GM04503 (cell line): ENCODE measurements at regions not wholly inside any gene's neighbourhood (a gene's known extent, or its start where the extent isn't known, plus 50 kb on each side); places are given as distances from the start of the nearest gene placed in this dataset.
"Not testable (repeated sequence)": the region's sequence is repeated elsewhere in the genome, so short reads cannot be mapped to it uniquely, and the experiment has no call there.

Source experiments
- DNase-seq: peaks from one replicate; pipeline ENCODE4 v3.0.0-alpha.2; 2012; ENCODE audit warnings: low read depth

- DNase-seq: no peak
Measured at GRCh38 chr12:75665216-75665615, 153.8 kb upstream of the KRR1 start.

GRCh38 chr12:75662511-75663159, 151.2 kb upstream of the KRR1 start:
- no peak for DNase-seq

- DNase-seq: no peak
Measured at GRCh38 chr12:75661908-75662307, 150.5 kb upstream of the KRR1 start.

GRCh38 chr12:75660805-75661404, 149.5 kb upstream of the KRR1 start:
- no peak for DNase-seq

GRCh38 chr12:75660107-75660530, 148.7 kb upstream of the KRR1 start:
- DNase-seq: no peak

- DNase-seq: peak; percentile 57
Measured at GRCh38 chr12:75658901-75659823, 147.8 kb upstream of the KRR1 start.

- DNase-seq: no peak
Measured at GRCh38 chr12:75658286-75658685, 146.9 kb upstream of the KRR1 start.

- no peak for DNase-seq
Measured at GRCh38 chr12:75657831-75658230, 146.4 kb upstream of the KRR1 start.

- DNase-seq: not testable (repeated sequence)
Measured at GRCh38 chr12:75657354-75657753, 145.9 kb upstream of the KRR1 start.

- DNase-seq: peak; percentile 65
Measured at GRCh38 chr12:75656648-75657047, 145.2 kb upstream of the KRR1 start.

GRCh38 chr12:75656210-75656609, 144.8 kb upstream of the KRR1 start:
- no peak for DNase-seq

- no peak for DNase-seq
Measured at GRCh38 chr12:75655315-75655806, 144.0 kb upstream of the KRR1 start.

GRCh38 chr12:75651342-75651695, 139.9 kb upstream of the KRR1 start:
- no peak for DNase-seq

GRCh38 chr12:75650595-75651341, 139.4 kb upstream of the KRR1 start:
- DNase-seq: no peak

GRCh38 chr12:75650100-75650499, 138.7 kb upstream of the KRR1 start:
- no peak for DNase-seq

GRCh38 chr12:75648856-75649255, 137.4 kb upstream of the KRR1 start:
- DNase-seq: no peak

GRCh38 chr12:75646329-75647210, 135.2 kb upstream of the KRR1 start:
- DNase-seq: no peak

- no peak for DNase-seq
Measured at GRCh38 chr12:75644472-75645072, 133.2 kb upstream of the KRR1 start.

- not testable (repeated sequence) for DNase-seq
Measured at GRCh38 chr12:75643119-75643518, 131.7 kb upstream of the KRR1 start.

- DNase-seq: no peak
Measured at GRCh38 chr12:75642226-75642625, 130.8 kb upstream of the KRR1 start.
